DMS53 treated with DMSO at 0.1 percent for 48 hours (cell line): ENCODE measurements at regions not wholly inside any gene's neighbourhood (a gene's known extent, or its start where the extent isn't known, plus 50 kb on each side); places are given as distances from the start of the nearest gene placed in this dataset.

Source experiments
- DNase-seq: peaks from one replicate; lab custom pipeline; 2025; ENCODE audit not compliant: unreplicated experiment; lab: John Stamatoyannopoulos, UW

- no peak for DNase-seq
Measured at GRCh38 chr3:84835366-84835765, 123.4 kb upstream of the CADM2 start.

- peak; percentile 43 for DNase-seq
Measured at GRCh38 chr3:84836961-84837360, 121.8 kb upstream of the CADM2 start.

- no peak for DNase-seq
Measured at GRCh38 chr3:84877092-84877491, 81.7 kb upstream of the CADM2 start.

GRCh38 chr3:84881288-84881687 is 77.5 kb upstream of the CADM2 start:
- DNase-seq: no peak

GRCh38 chr3:84885199-84885882 is 73.4 kb upstream of the CADM2 start:
- DNase-seq: peak; percentile 7

GRCh38 chr3:84891851-84892250 is 66.9 kb upstream of the CADM2 start:
- DNase-seq: no peak

GRCh38 chr3:84893211-84893610 is 65.6 kb upstream of the CADM2 start:
- DNase-seq: no peak

GRCh38 chr3:84904212-84904611 is 54.6 kb upstream of the CADM2 start:
- no peak for DNase-seq

GRCh38 chr3:84904816-84905555 is 53.8 kb upstream of the CADM2 start:
- no peak for DNase-seq

GRCh38 chr3:84905556-84905920 is 53.3 kb upstream of the CADM2 start:
- no peak for DNase-seq

GRCh38 chr3:84906065-84906464 is 52.7 kb upstream of the CADM2 start:
- no peak for DNase-seq
